ENCODE measurements at regions not wholly inside any gene's neighbourhood (a gene's known extent, or its start where the extent isn't known, plus 50 kb on each side); places are given as distances from the start of the nearest gene placed in this dataset.

GRCh38 chr1:4214826-4215225 lies 314.8 kb upstream of the C1orf174 start:
- TF ChIP-seq CTCF (IDR thresholded peaks at IDR 0.05; ENCODE audit: low read depth, low read length, missing input control) (no peak), MAX (IDR thresholded peaks at IDR 0.05) (no peak), FOXA1 (IDR thresholded peaks at IDR 0.05) (no peak), GABPA (IDR thresholded peaks at IDR 0.05 in 1 of 2, conservative IDR thresholded peaks at IDR 0.05 in 1 of 2) (no peak), YY1 (IDR thresholded peaks at IDR 0.05) (no peak), HNF4G (IDR thresholded peaks at IDR 0.05) (no peak)
- TF ChIP-seq, protein P1, sequence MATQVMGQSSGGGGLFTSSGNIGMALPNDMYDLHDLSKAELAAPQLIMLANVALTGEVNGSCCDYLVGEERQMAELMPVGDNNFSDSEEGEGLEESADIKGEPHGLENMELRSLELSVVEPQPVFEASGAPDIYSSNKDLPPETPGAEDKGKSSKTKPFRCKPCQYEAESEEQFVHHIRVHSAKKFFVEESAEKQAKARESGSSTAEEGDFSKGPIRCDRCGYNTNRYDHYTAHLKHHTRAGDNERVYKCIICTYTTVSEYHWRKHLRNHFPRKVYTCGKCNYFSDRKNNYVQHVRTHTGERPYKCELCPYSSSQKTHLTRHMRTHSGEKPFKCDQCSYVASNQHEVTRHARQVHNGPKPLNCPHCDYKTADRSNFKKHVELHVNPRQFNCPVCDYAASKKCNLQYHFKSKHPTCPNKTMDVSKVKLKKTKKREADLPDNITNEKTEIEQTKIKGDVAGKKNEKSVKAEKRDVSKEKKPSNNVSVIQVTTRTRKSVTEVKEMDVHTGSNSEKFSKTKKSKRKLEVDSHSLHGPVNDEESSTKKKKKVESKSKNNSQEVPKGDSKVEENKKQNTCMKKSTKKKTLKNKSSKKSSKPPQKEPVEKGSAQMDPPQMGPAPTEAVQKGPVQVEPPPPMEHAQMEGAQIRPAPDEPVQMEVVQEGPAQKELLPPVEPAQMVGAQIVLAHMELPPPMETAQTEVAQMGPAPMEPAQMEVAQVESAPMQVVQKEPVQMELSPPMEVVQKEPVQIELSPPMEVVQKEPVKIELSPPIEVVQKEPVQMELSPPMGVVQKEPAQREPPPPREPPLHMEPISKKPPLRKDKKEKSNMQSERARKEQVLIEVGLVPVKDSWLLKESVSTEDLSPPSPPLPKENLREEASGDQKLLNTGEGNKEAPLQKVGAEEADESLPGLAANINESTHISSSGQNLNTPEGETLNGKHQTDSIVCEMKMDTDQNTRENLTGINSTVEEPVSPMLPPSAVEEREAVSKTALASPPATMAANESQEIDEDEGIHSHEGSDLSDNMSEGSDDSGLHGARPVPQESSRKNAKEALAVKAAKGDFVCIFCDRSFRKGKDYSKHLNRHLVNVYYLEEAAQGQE (IDR thresholded peaks at IDR 0.05) = no peak
